Ammon's horn (tissue), 1 donor: ENCODE measurements at regions not wholly inside any gene's neighbourhood (a gene's known extent, or its start where the extent isn't known, plus 50 kb on each side); places are given as distances from the start of the nearest gene placed in this dataset.
"Not testable (repeated sequence)": the region's sequence is repeated elsewhere in the genome, so short reads cannot be mapped to it uniquely, and the experiment has no call there.

Experiments
- DNase-seq: peaks from one replicate; pipeline ENCODE4 v3.0.0-alpha.2; 2016; ENCODE audit warnings: low spot score

DNA sequence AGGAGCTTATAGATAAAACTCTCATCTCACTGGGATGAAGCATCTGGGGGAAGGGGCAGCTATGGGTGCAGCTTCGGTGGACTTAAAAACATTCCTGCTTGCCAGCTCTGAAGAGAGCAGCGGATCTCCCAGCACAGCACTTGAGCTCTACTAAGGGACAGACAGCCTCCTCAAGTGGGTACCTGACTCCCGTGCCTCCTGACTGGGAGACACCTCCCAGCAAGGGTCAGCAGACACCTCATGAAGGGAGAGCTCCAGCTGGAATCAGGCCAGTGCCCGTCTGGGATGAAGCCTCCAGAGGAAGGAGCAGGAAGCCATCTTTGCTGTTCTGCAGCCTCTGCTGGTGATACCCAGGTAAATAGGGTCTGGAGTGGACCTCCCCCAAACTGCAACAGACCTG, 345.2 kb upstream of the SYT1 start:
- DNase-seq, result no peak

DNA sequence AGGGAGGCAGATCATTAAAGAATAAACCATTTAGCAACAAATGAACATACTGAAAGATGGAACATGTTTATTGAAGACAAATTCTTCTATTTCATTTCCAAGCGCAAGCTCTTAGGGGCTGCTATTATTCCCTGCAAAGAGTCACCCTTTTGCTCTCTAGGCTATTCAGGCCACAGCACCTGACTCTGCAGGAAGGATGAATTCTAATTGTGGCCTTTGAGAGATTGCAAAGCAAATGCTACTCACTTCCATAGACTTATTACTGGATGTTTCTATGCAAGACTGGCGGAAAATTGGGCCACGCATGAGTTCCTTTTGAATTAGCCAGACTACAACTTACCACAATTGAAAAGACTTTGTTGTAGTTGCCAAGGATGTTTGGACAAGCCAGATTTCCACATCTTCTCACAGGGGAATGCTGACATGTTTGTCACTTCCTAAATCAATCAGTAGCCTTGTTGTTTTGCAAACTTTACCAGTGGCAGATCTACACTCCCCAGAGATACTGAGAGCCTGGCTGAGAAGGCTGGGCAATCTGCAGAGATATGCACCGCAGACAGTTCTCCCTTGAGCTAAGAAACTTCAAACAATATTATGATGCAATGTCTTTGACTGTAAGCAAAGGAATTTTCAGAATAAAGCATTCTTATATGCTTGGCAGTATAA, 334.3 kb upstream of the SYT1 start:
- no peak for DNase-seq

DNA sequence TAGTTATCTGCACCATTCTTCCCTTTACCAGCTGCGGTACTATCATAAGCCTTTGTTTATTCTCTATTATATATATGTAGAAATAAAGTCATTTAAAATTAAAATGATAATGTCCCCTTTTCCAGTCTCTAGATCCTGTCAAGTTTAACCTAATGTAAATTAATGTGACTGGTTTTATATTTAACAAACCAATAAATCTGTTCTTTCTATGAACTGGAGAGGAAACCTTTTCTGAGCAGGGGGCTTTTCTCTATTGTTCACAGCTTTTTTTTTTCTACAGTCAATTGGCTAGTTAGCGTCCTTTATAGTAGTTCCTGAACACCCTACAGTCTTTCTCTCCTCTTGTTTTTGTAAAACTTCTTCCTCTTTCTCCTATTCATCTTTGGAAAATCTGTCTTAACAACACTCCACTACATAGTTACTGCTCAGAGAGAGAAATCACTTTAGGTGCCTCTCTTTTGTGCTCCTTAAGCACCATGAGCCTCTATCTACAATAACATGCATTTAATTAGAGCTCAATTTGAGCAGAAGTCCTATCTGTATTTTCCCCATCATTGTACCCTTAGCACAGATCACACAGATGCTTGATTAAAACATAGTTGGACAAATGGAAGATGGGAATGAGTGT, 332.6 kb upstream of the SYT1 start:
- no peak for DNase-seq

DNA sequence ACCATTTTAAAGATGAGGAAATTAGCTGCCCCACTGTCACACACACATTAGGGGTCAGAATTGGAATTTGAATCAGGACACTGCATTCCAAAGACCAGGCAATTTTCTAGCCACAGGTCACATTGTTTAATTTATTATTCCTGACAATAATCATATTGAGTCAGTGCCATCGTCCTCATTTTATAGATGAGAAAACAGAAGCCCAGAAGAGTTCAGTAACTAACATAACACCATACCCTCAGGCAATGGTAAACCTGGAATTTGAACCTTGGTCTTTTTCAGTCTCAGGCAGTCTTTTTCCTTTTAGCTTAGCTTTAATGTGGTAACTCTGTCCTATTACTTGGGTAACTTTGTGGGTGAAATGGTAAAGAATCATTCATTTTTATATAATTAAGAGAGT, 330.3 kb upstream of the SYT1 start:
- DNase-seq, result no peak

DNA sequence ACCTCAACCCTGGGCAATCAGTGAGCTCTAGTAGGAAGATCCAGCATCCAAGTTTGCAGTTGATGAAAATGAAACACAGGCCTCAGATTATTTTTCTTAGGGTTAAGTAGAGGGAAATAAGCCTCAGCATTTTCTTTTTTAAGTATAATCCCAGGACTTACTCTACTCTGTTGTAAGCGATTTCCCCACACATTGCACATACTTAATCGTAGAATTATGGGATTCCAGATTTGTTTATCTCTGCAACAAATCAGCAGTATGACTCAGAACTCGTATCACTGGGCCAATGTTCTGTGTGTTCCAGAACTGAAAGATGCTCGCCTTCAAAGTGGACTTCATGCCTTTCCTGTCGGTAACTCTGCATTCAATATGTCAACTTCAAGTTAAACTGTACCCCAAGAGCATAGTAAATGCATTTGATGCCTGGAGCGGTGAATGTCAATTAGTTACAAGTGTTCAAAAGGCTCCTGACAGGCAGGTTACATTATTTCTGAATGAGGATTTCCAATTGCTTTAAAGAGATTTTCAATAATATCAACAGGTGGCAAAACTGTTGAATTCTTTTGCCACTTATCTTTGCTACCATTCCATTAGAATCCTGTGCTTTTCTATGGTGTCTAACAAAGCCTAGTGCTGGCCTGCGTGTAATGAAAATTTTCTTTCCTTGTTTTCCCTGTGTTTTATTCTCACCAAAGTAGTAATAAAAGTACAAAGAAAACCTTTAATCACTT, 323.8 kb upstream of the SYT1 start:
- DNase-seq, result peak; percentile 32

DNA sequence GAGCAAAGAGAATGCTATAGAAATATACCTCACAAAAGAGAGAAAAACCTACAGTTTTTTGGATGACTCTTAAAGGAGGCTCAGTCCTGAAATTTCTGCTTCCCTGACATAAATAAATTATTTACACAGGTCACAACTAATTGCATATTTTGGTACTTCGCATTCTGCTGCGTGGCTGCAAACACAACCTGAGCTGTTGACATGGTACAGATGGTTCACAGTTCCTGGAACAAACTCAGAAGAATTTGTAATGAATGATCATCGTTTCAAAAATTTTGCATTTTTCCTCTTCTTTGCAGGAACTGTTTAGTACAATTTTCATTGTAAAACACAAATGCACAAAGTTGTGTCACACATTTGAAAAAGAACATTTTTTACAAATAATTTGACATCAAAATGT, 313.7 kb upstream of the SYT1 start:
- DNase-seq, result no peak

DNA sequence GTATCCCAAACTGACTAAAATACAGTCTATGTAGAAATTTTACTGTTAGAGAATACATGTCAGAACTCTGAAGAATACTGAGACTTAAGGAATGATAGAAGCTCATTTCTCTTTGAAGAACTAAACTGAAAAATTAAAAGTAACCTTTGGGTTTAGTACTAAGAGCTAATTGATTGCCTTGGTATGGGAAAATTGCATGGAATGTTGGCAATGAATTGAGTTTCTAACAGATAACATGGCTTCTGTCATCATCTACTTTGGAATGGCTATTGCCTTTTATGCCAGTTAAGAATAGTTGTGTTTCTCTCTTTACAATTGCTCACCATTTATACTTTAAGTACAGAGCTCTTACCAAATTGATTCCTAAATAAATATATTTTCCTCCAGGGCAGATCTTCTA, 308.8 kb upstream of the SYT1 start:
- DNase-seq, result no peak

DNA sequence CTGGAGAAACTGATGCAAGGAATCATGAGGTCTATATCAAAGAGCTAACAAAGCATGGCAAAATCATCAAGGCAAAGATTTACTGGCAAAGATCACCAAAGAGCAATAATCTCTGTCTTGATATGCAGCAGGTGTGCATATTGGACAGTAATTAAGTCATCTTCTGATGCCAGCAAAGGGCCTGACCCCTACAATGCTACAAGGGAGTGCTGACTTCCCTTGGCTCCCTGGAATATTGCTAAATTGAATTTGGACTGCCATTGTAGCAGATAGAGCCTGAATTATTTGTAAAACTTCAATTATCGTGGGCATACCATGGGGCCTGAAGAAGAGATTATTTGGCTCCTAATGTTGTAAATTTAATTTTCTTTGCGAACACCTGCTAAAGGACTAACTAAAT, 307.9 kb upstream of the SYT1 start:
- no peak for DNase-seq

DNA sequence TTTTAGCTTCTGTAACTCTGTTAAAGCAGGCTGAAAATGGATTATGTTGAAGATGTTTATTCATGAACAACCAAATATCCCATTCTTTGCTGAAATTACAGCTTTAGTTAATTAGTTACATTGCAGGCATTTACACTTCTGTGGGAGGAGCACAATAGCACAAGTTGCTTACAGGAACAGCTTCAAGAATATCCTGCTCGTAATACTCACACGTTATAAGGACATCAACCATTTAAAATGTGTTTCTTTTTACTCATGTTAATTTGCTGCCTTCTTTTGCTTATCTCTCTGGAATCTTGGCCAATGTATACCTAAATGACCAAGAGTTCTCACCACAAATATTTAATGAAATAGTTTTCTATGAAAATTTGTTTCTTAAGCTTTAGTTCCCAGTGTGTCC, 305.2 kb upstream of the SYT1 start:
- DNase-seq, result peak; percentile 3

DNA sequence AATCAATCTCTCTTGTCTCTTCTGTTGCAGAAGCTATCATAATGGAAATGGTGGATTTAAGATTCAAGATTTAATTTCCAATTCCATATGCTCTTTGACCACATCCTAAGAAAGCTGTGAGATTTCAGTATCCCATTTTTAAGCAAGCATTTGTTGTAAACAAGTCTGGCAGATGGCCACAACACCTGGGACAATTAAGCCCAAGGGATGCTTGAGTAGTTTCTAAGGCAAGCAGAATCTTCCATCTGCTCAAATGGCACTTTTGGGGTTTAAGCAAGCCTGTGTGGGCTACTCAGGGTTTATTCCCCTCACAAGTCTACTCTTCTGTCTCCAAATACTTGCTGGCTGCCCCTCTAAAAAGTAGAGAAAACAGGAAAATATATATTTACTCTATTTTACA, 304.7 kb upstream of the SYT1 start:
- no peak for DNase-seq

DNA sequence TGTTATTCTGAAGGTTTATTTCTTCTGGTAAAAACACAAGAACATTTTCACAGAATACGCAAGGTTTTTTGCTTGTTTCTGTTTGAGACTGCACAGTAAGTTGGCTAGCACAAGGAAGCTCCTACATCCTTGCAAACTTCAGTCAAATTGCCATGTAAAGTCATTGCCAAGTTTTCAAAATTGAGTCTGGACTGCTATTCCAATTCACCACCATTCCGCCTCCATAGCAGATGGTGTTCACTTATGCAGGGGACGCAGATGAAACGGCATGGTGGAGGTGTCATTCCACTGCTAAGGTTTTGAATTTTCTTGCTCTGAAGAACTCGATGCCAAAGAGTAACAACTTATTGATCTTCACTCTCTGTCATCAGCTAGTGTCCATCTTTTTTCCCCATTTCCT, 303.9 kb upstream of the SYT1 start:
- DNase-seq, result peak; percentile 64

DNA sequence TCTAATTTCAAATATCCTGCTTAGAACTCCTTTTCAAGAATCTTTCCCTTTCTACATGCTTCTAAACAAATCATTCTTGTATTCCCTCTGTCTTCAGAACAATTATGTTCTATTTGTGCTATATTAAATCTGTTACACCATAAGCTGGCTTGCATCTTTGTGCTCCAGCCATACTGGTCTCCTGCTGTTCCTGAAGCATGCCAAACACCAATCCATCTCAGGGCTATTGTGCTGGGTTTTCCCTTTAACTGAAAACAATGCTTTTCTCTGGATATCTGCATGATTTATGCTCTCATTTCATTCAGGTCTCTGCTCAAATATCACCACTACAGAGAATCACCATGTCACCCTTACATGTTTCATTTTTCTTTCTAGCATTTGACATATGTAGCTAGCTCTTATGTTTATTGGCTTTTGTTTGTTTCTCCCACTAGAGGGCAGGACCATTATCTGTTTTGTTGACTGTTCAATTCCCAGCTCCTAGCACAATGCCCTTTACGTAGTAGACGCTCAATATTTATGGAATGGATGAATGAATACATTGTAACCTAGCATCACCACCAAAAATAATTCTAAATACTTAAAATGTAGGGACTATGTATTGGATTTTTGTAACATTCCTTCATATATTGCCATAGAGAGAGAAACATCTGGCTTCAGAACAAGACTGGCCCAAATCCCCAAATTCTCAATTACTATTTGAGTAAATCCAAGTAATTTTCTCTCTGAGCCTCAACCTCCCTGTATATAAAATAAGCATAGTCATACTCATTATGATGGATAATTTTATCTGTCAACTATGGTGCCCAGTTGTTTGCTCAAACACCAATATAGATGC, 302.0 kb upstream of the SYT1 start:
- peak; percentile 26 for DNase-seq

DNA sequence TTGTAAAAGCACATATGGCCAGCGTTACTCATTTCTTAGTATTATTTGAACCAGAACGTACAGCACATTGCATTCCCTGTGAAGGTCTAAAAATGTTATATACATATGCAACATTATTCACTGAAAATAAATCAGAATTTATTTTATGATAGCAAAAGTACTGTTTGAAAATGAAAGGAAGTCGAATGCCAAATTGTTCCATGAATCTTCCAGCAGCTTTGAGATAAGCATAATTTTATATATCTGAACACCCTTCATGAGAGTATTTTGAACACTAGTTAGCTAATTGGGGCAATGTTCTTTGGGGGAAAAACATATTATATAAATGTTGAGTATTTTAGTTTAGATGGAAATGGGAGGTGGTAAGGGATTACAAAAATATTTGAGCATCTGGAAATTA, 300.7 kb upstream of the SYT1 start:
- DNase-seq, result no peak

DNA sequence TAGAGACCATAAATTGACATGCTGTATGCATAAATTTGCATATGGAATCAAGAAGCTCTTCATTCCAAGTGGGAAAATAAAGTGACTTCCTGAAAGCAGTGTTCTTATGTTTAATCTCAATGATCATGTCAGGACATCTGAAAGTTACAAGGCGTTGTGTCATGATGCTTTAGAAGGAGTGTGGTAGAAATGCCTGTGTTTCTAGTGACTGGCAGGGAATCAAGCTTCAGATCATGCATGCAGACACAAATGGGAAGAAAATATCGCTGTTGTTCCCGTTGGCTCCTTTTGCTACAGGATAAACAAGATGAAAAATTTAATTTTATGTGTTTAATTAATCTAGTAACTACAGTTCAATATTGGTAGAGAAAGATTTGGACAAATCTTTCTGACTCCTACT, 298.1 kb upstream of the SYT1 start:
- no peak for DNase-seq

DNA sequence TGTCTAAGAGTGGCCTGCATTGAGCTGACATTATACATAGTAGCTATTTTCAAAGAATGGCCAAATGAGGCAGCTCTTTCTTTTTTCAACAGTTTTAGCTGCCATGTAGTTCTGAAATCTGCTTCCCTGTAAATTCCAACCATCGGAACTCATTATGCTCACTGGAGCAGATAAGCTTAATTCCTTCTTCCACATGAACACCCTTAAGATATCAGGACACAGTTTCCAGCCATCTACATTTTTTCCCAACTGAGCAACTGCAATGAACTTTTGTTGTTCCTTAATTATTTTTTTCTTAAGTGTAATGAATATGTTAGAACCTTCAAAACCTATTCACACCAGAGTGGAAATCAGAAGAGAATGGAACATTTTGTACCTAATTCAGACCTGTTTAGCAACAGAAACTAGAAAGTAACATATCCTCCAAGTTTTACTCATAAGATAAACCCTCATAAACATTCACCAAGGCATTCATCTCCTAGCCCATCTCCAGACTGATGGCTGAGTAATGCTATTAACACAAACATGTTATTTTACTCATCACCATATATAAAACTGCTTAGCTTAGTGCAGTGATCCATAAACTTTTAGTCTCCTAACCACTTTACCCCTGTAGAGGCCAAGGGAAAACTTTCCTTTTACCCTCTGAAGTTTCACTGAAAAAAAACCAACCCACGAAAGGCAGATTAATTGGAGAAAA, 296.1 kb upstream of the SYT1 start:
- DNase-seq, result no peak

DNA sequence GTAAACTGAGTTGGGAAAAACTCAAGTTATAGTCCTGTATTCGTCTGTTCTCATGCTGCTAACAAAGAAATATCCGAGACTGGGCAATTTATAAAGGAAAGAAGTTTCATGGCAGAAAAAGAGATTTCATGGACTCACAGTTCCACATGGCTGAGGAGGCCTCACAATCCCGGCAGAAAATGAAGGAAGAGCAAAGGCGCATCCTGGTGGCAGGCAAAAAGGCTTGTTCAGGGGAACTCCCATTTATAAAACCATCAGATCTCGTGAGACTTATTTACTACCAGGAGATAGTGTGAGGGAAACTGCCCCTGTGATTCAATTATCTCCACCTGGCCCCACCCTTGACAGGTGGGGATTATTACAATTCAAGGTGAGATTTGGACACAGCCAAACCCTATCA, 292.6 kb upstream of the SYT1 start:
- no peak for DNase-seq

DNA sequence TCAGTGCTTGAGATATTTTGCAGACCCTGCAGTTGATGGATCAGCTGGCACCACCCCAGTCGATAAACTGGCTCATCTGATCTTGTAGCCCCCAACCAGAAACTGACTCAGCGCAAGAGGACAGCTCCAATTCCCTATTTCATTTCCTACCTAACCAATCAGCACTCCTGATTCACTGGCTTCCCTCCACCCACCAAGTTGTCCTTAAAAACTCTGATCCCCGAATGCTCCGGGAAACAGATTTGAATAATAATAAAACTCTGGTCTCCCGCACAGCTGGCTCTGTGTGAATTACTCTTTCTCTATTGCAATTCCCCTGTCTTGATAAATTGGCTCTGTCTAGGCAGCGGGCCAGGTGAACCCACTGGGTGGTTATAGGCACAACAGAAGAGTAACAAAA, 289.4 kb upstream of the SYT1 start:
- not testable (repeated sequence) for DNase-seq

DNA sequence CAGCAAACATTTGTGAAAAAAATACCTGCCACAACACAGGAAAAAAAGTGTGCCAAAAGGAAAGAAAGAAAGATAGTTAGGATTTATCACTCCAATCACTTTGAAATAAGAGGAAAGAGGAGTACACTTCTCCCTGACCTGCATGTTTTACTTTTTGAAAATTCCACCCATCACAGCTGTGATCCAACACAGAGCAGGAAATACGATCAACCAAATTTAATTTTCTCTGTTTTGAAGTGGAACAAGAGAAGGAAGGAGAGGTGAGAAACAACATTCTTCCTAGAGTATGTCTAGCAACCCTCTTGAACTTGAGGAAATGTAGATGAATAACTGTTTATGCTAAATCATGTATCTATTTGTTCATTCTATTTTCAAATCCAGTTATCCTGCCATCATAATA, 284.7 kb upstream of the SYT1 start:
- no peak for DNase-seq

DNA sequence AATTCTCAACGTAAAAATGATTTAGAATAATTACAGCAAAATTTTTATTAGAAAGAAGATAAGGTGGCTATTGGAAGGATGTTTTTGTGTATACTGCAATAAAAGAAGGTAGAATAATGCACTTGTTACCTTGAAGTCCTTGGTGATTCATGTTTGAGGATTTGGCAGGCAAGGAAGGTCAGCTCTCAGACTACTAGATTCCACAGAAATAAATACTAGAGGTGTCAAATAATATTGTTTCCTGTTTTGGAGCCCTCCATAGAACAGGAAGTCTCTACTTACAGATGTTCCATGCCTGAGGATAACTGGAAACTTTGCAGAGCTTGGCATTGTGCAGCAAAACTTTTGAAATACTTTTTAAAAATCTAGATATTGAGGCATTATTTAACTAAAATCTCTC, 284.3 kb upstream of the SYT1 start:
- no peak for DNase-seq

DNA sequence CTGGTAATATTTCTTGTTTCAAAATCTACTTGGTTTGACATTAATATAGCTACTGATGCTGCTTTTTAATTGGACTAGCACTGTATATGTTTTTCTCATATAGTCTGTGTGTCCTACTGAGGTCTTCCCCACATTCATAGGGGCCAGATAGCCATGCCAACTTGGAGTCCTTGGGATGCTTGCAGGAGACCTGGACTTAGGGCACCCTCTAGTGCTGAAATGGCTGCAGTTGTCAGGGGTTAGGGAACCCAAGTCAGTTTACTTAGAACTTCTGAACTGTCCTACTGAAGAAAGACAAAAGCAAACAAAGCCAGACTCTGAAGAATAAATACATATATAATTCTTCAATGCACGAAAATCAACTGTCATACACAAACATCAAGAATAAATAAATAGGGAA, 279.9 kb upstream of the SYT1 start:
- no peak for DNase-seq

DNA sequence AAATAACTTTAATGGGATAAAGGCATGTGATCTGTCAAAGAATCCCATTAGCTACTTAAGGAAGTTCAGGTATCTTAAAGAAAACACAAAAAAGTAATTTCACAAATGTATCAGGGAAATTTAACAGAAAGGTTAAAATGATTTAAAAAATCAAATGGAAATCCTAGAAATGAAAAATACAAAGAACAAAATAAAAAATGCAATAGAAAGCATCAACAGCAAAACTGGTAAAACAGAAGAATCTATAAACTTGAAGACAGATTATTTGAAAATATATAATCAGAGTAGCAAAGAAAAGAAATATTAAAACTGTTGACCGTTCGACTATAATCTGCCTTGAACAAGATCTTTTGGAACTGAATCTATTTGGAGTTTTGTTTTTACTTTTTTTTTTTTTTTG, 279.4 kb upstream of the SYT1 start:
- no peak for DNase-seq

DNA sequence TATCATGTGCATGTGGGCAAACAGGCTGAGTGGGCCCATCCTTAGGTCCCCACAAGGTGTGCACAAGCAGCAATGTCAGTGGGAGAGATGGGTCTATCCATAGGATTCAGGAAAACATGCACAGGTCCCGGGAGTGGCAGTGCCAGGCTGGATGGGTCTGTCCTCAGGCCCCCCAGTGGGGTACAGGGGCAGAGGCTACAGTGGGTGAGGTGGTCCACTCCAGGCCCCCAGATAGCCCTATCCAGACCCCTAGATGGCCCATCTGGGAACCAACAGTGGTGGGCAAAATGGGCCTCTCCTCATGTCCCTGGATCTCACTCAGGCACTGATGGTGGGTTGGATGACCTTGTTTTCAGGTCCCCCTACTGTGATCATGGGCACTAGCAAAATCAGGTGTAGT, 277.8 kb upstream of the SYT1 start:
- no peak for DNase-seq
